Osteoblast (primary cell): ENCODE measurements at regions not wholly inside any gene's neighbourhood (a gene's known extent, or its start where the extent isn't known, plus 50 kb on each side); places are given as distances from the start of the nearest gene placed in this dataset.
A peak's percentile ranks its signal among the peaks of the same experiment; 100 is the strongest.

Source experiments
- DNase-seq: peaks from one replicate; pipeline ENCODE4 v3.0.0; 2011; ENCODE audit warnings: low spot score, mixed read lengths; ENCODE audit not compliant: insufficient read length; ENCODE audit errors: missing footprints
- H2AFZ ChIP-seq: 2 replicates; pipeline ENCODE4 v1.6.0; 2011; ENCODE audit warnings: mild to moderate bottlenecking, low read length
- H3K27ac ChIP-seq: 2 replicates; pipeline ENCODE4 v1.5.1; 2011; ENCODE audit warnings: mild to moderate bottlenecking, low read depth, low read length, moderate library complexity
- H3K27me3 ChIP-seq: 2 replicates; pipeline ENCODE4 v1.6.0; 2012; ENCODE audit warnings: mild to moderate bottlenecking, control low read depth, inconsistent platforms, low read length, moderate library complexity; ENCODE audit not compliant: insufficient read depth
- H3K36me3 ChIP-seq: 2 replicates; pipeline ENCODE4 v1.5.1; 2011; ENCODE audit warnings: mild to moderate bottlenecking, low read length, control low read depth, moderate library complexity; ENCODE audit not compliant: insufficient read depth
- H3K4me1 ChIP-seq: 2 replicates; pipeline ENCODE4 v1.5.1; 2011; ENCODE audit warnings: mild to moderate bottlenecking, low read length, control low read depth, moderate library complexity; ENCODE audit not compliant: insufficient read depth
- H3K4me2 ChIP-seq: 2 replicates; pipeline ENCODE4 v1.6.0; 2011; ENCODE audit warnings: mild to moderate bottlenecking, low read length; ENCODE audit not compliant: insufficient read depth
- H3K4me3 ChIP-seq: fragments of 200-600 bp; sonication (generic); 3 replicates; pipeline ENCODE4 v1.5.1; 2012; ENCODE audit warnings: mild to moderate bottlenecking, low read length, inconsistent platforms; ENCODE audit not compliant: insufficient read depth
- H3K79me2 ChIP-seq: 2 replicates; pipeline ENCODE4 v1.6.0; 2012; ENCODE audit warnings: mild to moderate bottlenecking, low read length, control low read depth, inconsistent platforms; ENCODE audit not compliant: insufficient read depth
- H3K9me3 ChIP-seq: 2 replicates; pipeline ENCODE4 v1.5.1; 2011; ENCODE audit warnings: low read depth, low read length, control low read depth
- H4K20me1 ChIP-seq: 2 replicates; pipeline ENCODE4 v1.6.0; 2012; ENCODE audit warnings: mild to moderate bottlenecking, low read length, control low read depth; ENCODE audit not compliant: insufficient read depth
- CTCF ChIP-seq: IDR thresholded peaks from 2 replicates; pipeline ENCODE4 v1.5.1; 2011; ENCODE audit warnings: mild to moderate bottlenecking, low read depth, low read length, moderate library complexity; ENCODE audit errors: extremely low read depth

- H4K20me1 ChIP-seq = no peaks in the 10 kb centered on the region
- TF ChIP-seq CTCF = no peak
- no peaks in the 10 kb centered on the region for H3K4me1 ChIP-seq
- no peak overlapping the region for H3K27ac ChIP-seq
- no peaks in the 10 kb centered on the region for H3K9me3 ChIP-seq
- peak overlapping the region; percentile 5 for H2AFZ ChIP-seq
- H3K79me2 ChIP-seq = no peaks in the 10 kb centered on the region
- peak; percentile 45 for DNase-seq
- no peak overlapping the region for H3K4me3 ChIP-seq
- no peaks in the 10 kb centered on the region for H3K27me3 ChIP-seq
- no peaks in the 10 kb centered on the region for H3K36me3 ChIP-seq
- H3K4me2 ChIP-seq = no peak overlapping the region
These were observed 489.7 kb downstream of the SOX11 start for GRCh38 chr2:6181926-6182325.

DNA sequence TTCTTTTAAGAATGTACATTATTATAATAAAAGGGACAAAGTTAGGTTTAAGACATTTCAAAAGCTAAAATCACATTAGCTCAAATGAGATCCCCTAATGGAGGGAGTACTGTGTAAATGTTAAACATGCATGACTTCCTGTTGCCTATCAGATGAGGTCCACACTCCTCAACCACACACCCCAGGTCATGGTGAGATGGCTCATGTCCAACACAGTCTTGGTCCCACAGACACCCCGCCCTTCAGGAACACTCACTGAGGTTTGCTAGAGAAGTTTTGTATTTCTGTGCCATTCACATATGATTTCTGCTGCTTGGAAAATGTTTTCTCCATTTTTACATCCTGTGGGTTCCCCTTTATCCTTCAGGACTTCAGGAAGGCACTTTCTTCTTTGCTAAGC, 491.0 kb downstream of the SOX11 start:
- no peaks in the 10 kb centered on the region for H3K9me3 ChIP-seq
- H3K27ac ChIP-seq = no peak overlapping the region
- H3K36me3 ChIP-seq = no peaks in the 10 kb centered on the region

DNA sequence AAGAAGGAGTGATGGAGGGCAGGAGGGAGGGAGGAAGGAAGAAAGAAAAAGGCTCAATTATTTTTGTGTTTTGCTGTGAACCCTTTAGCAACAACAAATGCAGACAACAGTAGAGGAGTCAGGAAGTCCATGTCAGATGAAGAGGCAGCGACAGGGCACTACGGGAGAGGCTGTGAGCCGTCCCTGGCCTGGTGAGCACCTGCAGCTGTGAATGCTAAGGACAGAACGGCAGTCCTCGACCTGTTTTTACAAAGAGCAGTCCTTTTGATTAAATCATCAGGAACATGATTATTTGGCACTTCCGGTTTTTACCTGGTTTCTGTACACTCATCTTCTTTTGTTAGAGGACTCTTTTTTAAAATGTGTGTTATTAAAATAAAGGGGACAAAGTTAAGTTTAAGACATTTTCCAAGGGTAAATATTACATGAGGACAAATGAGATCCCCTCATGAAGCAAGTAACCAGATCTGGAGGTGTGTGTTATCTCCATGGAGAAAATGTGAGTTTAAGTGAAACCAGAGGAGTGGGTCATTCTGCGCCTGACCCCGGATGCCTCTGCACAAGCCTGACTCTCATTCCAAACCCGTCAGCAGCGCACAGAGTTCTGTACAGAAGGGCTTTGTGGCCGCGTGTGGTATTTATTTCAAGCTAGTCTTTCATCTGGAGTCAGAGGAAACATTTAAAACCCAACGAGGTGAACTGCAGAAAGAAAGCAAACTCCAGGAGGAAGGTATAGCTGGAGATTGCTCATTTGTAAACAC, 492.5 kb downstream of the SOX11 start:
- Histone ChIP-seq H3K4me2 (no peak overlapping the region), H3K79me2 (no peaks in the 10 kb centered on the region), H3K36me3 (no peaks in the 10 kb centered on the region), H4K20me1 (no peaks in the 10 kb centered on the region), H3K4me1 (no peaks in the 10 kb centered on the region), H2AFZ (no peak overlapping the region), H3K27me3 (no peaks in the 10 kb centered on the region), H3K4me3 (no peak overlapping the region), H3K9me3 (no peaks in the 10 kb centered on the region), H3K27ac (no peak overlapping the region)
- no peak for TF ChIP-seq CTCF
- peak; percentile 13 for DNase-seq

More for the DNA sequence above, 491.0 kb downstream of the SOX11 start:
- no peak overlapping the region for H3K4me2 ChIP-seq
- no peaks in the 10 kb centered on the region for H3K4me1 ChIP-seq
- no peak overlapping the region for H3K4me3 ChIP-seq
- no peaks in the 10 kb centered on the region for H4K20me1 ChIP-seq
- H2AFZ ChIP-seq = no peak overlapping the region
- no peak for TF ChIP-seq CTCF
- DNase-seq = no peak
- no peaks in the 10 kb centered on the region for H3K27me3 ChIP-seq
- H3K79me2 ChIP-seq = no peaks in the 10 kb centered on the region

DNA sequence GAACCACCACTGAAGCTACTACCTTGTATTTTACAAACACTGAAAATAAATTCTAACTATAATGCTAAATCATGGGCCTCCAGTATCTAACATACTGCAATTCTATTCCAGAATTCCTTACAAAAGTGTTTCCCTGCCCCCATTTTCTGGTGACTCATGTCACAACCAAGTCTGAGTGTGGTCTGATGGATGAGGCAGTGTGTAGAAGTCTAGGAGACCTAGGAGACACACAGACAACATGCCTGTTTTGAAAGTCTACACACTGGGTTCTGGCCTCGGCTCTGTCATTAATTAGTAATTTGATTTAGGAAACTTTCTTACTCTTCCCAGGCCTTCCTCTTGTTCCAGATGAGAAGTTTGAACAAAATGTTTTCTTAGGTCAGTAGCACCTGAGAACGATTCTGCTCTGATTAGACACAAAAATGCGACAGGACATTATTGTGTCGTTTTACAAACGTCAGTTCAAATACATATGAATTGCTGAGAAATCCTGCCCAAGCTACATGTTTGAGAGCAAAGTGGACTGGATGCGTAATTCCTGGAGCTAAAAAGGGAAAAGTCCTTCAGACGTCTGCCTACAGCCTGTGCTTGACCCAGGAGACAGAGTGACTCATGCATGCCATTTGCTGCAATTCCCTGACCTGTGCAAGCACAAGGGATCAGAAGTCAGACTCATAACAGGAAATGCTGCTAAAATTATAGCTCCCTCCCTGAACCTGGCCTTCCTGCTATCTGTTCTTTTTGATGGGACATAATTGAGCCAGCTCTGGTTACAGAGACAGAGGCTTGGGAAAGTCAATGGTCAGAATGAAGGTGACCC, 494.4 kb downstream of the SOX11 start:
- Histone ChIP-seq H3K27me3 (no peaks in the 10 kb centered on the region), H3K79me2 (no peaks in the 10 kb centered on the region), H3K4me1 (no peaks in the 10 kb centered on the region), H3K4me2 (peak overlapping the region; percentile 2), H3K36me3 (no peaks in the 10 kb centered on the region), H3K9me3 (no peaks in the 10 kb centered on the region), H3K4me3 (no peak overlapping the region), H4K20me1 (no peaks in the 10 kb centered on the region), H3K27ac (peak overlapping the region; percentile 21), H2AFZ (no peak overlapping the region)
- no peak for TF ChIP-seq CTCF
- no peak for DNase-seq
